GM12892 (cell line): ENCODE measurements at regions not wholly inside any gene's neighbourhood (a gene's known extent, or its start where the extent isn't known, plus 50 kb on each side); places are given as distances from the start of the nearest gene placed in this dataset.
"Not testable (repeated sequence)": the region's sequence is repeated elsewhere in the genome, so short reads cannot be mapped to it uniquely, and the experiment has no call there.

ENCODE experiments used
- DNase-seq: peaks from one replicate; pipeline ENCODE4 v3.0.0; 2011; ENCODE audit not compliant: insufficient read length
- FAIRE-seq: peaks from 2 replicates; lab custom pipeline; 2011; peaks lifted over from hg19 to GRCh38; lab: Jason Lieb, UNC
- POLR2A ChIP-seq: IDR thresholded peaks from 2 replicates; pipeline ENCODE4 v1.6.1; 2011; ENCODE audit warnings: low read depth, low read length, control low read depth
- POLR2AphosphoS5 ChIP-seq: IDR thresholded peaks from 2 replicates; pipeline ENCODE4 v1.6.1; 2011; ENCODE audit warnings: low read depth, low read length, control low read depth
- TAF1 ChIP-seq: IDR thresholded peaks from 2 replicates; pipeline ENCODE4 v1.6.1; 2011; ENCODE audit warnings: low read depth, mild to moderate bottlenecking, control low read depth, low read length, borderline replicate concordance

DNA sequence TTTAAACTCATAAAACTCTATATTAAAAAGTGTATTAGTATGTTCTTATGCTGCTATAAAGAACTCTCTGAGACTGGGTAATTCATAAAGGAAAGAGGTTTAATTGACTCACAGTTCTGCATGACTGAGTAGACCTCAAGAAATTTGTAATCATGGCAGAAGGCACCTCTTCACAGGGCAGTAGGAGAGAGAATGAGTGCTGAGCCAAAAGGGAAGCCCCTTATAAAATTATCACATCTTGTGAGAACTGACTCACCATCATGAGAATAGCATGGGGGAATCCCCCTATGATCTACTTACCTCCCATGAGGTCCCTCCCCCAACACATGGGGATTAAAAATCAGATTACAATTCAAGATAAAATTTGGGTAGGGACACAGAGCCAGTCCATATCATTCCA lies 463.2 kb downstream of the KLHL13 start:
- no peak for FAIRE-seq
- TF ChIP-seq TAF1 (no peak), POLR2AphosphoS5 (no peak), POLR2A (no peak)
- no peak for DNase-seq

DNA sequence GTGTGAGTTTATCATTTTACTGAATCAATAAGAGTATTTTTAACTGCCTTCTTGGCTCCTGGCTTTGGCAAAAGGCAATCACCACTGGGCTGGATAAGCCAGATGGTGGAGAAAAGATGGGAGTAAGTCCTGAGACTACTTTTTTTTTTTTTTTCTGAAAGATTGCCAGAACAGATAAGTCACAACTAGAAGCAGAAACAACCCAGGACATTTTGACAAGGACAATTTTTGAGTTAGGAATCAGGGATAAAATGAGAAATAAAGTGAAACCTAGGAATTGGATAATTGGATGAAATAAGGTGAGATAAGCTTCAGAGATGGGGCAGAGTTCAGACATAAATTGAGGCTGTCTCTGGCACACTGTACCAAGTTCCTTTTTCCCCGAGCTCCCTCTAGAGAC lies 471.0 kb downstream of the KLHL13 start:
- DNase-seq: no peak
- FAIRE-seq: no peak

DNA sequence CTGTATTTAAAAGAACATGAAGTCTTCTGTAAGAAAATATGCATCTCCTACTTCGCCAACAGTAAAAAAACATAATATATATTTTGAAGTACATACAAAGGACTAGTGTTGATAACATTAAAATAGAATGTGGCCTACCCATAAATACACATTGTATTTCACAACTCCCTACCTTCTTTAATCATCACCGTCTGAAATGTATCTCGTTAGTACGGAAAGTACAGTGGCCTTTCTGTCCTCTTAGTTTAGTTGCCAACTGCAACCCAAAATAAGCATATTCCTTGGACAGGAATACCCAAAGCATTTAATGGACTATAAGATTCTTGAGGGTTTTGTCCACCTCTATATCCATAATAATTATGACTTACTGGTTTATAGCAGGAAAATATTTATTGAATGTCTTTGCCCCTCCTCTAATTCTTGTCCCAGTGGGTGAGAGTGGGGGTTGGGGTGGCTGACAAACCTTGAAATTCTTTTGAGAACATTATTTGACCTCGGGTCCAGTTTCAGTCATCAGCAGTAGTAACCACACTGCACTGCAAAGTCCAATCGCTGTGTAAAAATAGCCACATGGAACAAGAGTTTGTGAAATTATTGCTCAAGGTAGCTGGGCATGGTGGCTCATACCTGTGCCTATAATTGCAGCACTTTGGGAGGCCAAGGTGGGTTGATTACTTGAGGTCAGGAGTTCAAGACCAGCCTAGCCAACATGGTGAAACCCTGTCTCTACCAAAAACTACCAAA lies 474.5 kb downstream of the KLHL13 start:
- DNase-seq (no peak), FAIRE-seq (no peak)
- TF ChIP-seq POLR2AphosphoS5: no peak
- TF ChIP-seq TAF1: no peak
- TF ChIP-seq POLR2A: no peak

More for the DNA sequence above, 471.0 kb downstream of the KLHL13 start:
- TF ChIP-seq POLR2A (no peak), POLR2AphosphoS5 (no peak), TAF1 (no peak)

DNA sequence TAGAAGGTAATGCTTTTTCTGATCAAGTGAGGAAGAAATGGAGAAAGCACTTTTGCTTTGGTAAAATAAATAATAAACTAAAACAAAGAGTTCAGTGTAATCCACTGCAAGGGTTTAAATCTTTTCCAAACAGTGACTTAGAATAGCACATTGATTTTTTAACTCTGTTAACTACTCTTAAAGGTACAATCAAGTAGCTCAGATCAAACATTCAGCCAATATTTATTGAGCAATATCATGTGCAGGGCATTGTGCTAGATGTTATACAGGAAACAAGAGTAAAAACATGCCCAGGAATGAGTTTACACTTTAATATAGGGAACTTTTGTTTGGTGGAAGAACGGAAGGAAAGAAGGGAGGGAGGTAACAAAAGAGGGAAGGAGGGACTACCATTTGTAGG lies 479.8 kb downstream of the KLHL13 start:
- no peak for TF ChIP-seq POLR2AphosphoS5
- TF ChIP-seq POLR2A: no peak
- TF ChIP-seq TAF1: no peak
- DNase-seq: no peak
- no peak for FAIRE-seq

DNA sequence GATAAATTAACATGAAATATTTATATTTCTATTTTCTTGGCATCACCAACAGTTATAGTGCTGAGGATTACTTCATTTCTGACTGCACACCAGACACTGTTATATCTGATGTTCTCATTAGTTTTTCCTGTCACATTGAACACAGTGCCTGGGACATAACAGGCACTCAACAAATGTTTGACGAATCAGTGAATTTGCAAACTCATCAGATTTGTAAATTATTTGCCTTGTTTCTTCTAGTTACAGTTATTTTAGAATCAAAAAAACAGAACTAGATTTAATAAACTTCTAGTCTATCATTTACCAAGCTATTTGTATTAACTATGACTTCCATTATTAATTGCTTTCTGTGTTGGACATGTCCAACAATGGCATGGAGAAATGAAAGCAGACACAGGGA lies 483.3 kb downstream of the KLHL13 start:
- no peak for DNase-seq
- TF ChIP-seq TAF1: no peak
- TF ChIP-seq POLR2AphosphoS5: no peak
- no peak for TF ChIP-seq POLR2A
- no peak for FAIRE-seq

DNA sequence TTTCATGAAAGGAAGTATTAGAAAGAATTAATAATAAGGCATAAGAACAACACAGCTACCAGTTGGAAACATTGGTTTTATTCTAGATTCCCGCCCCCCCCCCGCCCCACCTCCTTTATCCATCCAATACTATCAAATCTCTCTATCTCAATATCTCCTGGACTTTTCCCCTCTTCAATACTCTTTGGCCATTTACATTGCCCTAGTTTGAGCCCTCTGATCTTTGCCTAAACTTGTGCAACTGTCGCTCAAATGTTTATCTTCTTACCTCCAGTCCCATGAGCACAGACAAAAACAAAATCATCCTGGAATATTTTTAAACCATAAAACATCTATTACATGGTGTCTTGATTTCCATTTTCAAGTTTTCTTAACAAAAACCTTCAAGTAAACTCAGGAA lies 488.2 kb downstream of the KLHL13 start:
- no peak for TF ChIP-seq POLR2AphosphoS5
- no peak for TF ChIP-seq TAF1
- TF ChIP-seq POLR2A: no peak
- FAIRE-seq: no peak

DNA sequence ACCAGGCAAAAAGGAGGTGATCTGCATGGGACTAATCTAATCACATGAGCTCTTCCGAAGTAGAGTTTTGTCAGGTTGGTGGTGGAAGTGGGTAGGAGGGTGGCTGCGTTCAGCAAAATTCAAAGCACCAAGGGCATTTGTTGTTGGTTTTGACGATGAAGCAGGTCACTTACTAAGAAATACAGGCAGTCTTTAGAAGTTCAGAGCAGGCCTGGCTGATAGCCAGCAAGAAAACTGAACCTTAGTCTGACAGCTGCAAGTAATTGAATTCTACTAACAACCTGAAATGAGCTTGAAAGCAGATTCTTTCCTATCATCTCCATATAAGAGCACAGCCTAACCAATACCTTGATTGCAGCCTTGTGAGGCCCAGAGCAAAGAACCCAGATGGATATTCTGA lies 505.8 kb downstream of the KLHL13 start:
- FAIRE-seq (no peak), DNase-seq (no peak)
- no peak for TF ChIP-seq POLR2AphosphoS5

More for the DNA sequence above, 488.2 kb downstream of the KLHL13 start:
- no peak for DNase-seq

DNA sequence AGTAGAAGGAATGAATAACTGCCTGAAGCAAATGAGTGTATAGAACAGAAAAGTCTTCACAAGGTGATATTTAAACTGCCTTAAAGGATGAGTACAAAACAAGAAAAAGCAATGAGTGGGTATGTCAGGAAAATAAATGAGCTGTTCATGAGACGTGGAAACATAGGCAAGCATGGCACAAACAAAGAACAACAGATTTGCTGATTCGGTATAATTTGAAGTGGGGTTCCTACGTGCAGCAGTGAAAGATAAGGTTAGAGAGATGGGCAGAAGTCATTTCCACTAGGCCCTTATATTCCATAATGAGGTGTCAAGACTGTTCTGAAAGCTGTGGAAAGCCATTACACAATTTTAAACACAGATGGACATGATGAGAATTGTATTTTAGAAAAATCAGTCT lies 506.6 kb downstream of the KLHL13 start:
- DNase-seq (no peak), FAIRE-seq (no peak)
- TF ChIP-seq POLR2A (no peak), TAF1 (no peak), POLR2AphosphoS5 (no peak)

DNA sequence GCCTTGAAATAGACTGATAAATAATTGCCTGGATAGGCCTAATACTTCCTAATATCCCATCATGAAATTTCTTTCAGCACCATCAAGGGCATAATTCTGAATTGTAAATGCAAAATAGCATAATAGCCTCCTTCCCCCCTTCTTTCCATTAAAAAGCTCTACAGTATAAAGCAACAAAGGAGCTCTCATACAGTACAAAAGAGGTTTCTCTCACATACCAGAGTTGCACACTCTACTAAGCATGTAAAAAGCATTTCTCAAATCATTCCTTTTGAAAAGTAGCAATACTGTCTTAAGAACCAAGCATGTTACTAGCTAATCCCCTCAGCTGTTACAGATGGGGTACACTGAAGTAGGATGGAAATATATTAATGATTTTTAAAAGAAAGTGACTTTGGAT lies 509.0 kb downstream of the KLHL13 start:
- TF ChIP-seq POLR2AphosphoS5: no peak
- no peak for DNase-seq
- no peak for FAIRE-seq

DNA sequence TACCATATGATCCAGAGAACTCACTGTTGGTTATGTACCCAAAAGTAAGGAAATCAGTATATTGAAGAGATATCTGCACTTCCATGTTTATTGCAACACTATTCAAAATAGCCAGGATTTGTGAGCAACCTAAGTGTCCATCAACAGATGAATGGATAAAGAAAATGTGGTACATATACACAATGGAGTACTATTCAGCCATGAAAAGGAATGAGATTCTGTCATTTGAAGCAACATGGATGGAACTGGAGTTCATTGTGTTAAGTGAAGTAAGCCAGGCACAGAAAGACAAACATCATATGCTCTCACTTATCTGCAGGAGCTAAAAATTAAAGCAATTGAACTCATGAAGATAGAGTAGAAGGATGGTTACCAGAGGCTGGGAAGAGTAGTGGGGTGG lies 510.5 kb downstream of the KLHL13 start:
- not testable (repeated sequence) for FAIRE-seq, DNase-seq

DNA sequence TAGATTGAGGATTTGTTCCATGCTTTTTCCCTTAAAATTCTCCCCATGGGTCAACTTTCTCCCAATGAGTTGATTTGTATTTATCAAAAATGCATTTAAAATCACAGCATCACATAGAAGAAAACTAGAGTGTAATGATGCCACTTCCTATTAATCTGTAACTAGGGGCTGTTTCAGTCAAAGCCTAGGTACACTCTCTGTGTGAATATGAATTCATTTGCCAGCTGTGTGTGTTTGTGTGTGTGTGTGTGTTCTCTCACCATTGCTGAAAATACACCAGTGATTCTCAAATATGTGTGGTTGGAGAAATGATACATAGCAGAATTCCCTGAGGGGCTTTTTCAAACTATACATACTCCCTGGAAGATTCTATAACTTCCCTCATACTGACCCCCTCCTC lies 546.5 kb downstream of the KLHL13 start:
- TF ChIP-seq TAF1 (no peak), POLR2AphosphoS5 (no peak), POLR2A (no peak)
- no peak for FAIRE-seq

DNA sequence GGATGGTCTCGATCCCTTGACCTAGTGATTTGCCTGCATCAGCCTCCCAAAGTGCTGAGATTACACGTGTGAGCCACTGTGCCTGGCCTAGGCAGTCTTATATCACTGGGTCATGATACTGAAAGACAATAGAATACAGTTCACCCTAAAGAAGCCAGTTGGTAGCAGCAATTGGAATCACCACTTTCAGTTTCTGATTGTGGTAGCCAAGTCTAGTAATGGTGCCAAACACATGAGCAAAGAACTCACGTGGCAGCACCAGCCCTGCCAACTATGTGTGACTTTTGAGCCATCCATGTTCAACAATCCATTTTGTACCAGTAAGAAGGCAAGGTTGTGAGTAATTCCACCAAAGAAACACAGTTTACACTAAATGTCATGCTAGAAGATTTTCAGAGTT lies 548.4 kb downstream of the KLHL13 start:
- FAIRE-seq: no peak
- no peak for DNase-seq
- no peak for TF ChIP-seq POLR2A
- TF ChIP-seq POLR2AphosphoS5: no peak
- no peak for TF ChIP-seq TAF1

More for the DNA sequence above, 546.5 kb downstream of the KLHL13 start:
- DNase-seq: no peak

DNA sequence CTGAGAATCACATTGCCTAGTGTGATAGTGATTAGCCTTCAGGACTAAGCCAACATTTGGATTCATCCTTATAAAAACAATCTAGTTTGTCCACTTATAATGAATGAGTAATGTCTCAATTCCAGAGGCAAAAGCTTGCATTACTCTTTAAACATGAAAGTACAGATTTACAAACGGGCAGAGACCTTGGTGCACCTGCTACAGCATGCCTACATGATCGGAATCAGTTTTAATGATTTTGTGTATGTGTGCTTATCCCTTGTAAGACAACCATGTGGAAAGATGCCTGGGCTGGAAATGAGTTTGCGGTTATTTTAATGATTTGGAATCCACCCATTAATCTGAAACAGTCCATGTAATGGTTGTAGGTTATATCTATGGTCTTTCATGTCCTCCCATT lies 572.7 kb downstream of the KLHL13 start:
- DNase-seq: no peak
- no peak for FAIRE-seq
- TF ChIP-seq POLR2AphosphoS5 (no peak), TAF1 (no peak), POLR2A (no peak)

DNA sequence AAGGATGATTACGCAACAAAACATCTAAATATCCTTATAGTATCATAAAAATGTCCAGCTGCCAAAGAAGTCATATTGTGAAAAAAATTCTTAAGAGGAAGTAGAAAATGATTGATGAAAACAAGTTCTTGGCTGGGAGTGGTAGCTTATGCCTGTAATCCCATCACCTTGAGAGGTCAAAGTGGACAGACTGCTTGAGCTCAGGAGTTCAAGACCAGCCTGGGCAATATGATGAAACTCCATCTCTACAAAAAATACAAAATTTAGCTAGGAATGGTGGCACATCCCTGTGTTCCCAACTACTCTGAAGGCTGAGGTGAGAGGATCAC lies 577.6 kb downstream of the KLHL13 start:
- TF ChIP-seq TAF1: no peak
- no peak for TF ChIP-seq POLR2A
- TF ChIP-seq POLR2AphosphoS5: no peak
- no peak for FAIRE-seq
- no peak for DNase-seq
